Medulla oblongata (tissue), 1 donor: ENCODE measurements at regions not wholly inside any gene's neighbourhood (a gene's known extent, or its start where the extent isn't known, plus 50 kb on each side); places are given as distances from the start of the nearest gene placed in this dataset.
"Not testable (repeated sequence)": the region's sequence is repeated elsewhere in the genome, so short reads cannot be mapped to it uniquely, and the experiment has no call there.

Experiments used
- DNase-seq: peaks from one replicate; pipeline ENCODE4 v3.0.0-alpha.2; 2015; ENCODE audit errors: extremely low spot score

DNA sequence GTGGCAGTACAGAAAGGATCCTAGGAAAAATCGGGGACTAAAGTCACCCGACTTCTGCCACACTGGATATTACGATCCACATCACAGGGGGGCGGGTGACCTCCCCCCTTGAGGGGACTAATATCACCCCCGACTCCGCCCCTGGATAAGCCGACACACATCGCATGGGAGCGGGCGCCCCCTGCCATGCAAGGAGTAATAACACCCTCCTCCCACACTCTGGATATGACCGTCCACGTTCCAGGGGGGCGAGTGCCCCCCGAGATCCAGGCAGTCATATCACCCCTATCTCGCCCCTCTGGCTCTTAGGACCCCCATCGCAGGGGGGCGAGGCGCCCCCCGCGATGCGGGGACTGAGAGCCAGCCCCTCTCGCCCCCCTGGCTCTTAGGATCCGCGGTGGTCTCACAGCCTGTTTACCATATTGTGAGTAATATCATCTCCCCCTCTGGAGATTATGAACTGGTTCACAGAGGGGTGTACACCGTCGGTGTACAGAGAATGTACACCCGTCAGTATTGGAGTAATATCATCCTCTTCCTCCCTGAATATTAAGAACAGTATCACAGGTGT lies 423.0 kb downstream of the DIRAS2 start:
- DNase-seq, result no peak

DNA sequence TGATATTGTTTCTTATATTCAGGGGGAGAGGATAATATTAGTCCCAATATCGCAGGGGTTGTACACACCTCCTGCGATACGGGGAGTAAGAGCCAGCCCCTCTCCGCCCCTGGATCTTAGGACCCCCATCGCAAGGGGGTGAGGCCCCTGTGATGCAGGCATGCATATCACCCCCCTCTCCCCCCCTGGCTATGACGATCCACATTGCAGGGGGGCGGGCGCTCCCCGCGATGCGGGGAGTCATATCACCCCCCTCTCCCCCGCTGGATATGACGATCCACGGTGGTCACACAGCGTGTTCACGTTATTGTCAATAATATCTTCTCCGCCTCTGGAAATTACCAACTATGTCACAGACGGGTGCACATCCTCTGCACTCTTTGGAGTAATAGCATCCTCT lies 420.7 kb downstream of the DIRAS2 start:
- not testable (repeated sequence) for DNase-seq

- DNase-seq, result peak; percentile 49
Measured at GRCh38 chr9:90226839-90227338, 415.7 kb downstream of the DIRAS2 start.

DNA sequence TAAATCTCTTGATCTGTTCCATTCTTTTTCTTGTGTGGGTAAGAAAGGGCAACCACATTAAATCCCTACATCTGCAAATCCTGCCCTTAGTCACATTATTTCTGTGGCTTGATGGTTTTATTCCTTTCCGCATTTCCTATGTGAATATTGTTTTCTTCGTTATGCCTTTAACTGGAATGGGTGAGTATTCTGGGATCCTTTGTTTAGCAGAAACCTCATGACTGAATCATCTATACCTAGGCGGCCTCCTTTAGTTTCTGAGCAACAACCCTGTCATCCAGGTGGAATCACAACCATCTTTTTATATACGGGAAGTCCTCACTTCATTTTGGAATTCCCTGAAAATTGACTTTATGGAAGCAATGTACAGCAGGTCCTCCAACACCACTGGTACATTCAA lies 409.5 kb downstream of the DIRAS2 start:
- not testable (repeated sequence) for DNase-seq

- DNase-seq, result no peak
Measured at GRCh38 chr9:90240541-90240940, 402.1 kb downstream of the DIRAS2 start.

DNA sequence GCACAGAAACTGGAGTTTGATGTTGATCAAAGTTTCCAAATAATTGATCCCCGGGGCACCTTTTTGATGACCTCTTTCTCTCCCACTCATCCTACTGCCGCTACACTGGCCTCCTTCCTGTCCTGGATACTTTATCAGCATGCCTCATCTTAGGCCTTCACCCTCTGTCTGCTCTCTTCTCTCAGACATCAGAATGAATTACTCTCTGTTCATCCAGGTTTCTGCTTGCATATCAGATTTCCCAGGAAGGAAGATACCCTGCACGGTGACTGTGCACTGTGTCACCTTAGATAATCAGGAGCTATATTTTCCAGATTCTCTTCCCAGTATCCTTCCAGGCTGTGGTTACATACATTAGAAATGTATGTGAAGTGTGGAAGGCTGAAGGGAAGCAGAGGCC lies 397.0 kb downstream of the DIRAS2 start:
- no peak for DNase-seq

DNA sequence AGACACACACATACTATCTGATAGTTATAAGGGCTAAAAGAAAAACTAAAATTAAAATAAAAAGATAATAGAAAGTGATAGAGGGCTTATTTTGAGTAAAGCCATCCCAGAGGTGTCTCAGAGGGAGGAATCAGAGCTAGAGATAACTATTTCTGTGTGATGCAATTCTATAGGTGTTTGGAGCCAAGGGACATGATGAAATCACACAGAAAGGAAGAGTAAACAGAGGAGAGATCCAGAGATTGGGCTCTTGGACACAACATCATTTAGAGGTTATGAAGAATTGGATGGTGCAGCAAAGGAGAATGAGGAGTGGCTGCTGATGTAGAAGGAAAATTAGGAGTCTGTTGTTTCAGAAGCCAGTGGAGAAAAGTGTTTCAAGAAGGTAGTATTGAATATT lies 393.5 kb downstream of the DIRAS2 start:
- DNase-seq, result no peak

- DNase-seq, result no peak
Measured at GRCh38 chr9:90251316-90251715, 391.3 kb downstream of the DIRAS2 start.

GRCh38 chr9:90256345-90256744 lies 386.3 kb downstream of the DIRAS2 start:
- no peak for DNase-seq

DNA sequence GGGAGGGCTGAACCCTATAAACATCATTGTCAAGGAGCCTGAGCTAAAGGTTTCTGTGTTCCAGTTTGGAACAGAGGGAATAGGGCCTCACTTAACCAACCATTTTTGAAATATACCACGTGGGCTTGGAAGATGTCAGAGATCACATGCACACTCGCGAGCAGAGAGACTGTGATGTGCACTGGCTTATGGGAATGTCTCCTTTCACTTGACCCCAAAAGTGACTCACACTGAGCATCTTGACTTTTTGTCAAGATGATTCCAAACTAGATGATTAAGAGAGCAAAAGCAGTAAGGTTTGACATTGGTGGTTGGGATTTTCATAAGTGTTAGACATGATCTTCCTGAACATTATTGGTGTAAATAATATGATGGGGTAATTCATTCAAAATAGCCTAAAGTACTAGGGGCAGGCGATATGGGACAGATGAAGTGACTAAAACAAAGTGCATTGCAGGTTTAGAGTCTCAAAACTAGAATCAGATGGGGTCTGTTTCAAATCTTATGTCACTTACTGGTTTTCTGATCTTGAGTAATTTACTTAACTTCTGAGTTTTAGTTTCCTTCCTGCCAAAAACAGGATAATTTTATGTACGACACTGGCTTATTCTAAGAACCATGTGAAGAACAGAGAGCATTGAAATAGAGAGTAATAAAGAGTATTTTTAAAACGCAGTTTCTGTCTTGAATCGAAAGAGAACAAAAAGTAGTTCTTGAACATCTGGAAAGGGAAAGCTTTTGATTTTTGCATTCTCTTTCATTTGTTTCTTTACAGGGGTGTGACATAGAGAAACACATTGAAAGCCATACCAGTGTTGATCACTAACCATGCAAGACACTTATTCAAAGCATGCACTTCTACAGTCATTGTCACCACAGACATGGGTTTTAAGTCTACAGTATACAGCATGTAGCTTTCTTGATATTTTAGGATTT lies 383.0 kb downstream of the DIRAS2 start:
- no peak for DNase-seq

GRCh38 chr9:90261698-90262097 lies 380.9 kb downstream of the DIRAS2 start:
- DNase-seq, result no peak

DNA sequence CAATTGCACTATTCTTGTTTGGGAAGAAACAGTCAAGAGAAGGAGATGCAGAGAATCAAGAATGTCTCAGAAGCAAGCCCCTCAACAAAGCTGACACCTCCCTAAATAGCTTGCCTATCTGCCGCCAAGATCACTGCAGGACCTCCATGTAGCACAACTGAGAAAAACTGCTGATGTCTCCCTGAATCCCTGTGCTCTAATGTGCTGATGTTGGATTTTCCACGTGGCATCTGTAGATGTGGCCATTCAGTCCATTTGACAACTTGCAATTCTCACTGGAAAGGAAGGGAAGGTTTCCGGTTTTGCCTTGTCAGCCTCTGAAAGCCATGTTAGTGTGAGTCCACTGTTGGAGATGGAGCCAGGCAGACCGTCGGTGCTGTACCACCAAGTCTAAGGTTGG lies 374.0 kb downstream of the DIRAS2 start:
- no peak for DNase-seq

- DNase-seq, result no peak
Measured at GRCh38 chr9:90271707-90272106, 370.9 kb downstream of the DIRAS2 start.

DNA sequence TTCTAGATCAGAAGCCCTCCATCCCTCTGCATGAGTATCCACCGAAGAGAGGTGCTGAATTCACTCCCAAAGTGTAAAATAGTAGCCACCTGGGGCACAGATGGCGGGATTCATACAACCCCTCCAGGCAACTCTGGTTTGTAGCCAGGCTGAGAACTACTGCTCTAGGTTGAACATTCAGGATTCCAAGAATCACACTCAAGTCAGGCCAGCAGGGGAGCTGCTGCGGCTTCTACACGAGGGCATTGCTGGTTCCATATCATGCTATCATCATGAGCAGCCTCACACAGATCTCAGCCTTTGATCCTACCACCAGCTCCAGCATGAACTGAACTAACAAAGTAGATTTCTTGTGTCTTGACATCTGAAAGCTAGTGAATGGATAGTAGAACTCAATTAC lies 367.9 kb downstream of the DIRAS2 start:
- no peak for DNase-seq

GRCh38 chr9:90285946-90286345 lies 356.7 kb downstream of the DIRAS2 start:
- no peak for DNase-seq

- no peak for DNase-seq
Measured at GRCh38 chr9:90287567-90288274, 354.9 kb downstream of the DIRAS2 start.

DNA sequence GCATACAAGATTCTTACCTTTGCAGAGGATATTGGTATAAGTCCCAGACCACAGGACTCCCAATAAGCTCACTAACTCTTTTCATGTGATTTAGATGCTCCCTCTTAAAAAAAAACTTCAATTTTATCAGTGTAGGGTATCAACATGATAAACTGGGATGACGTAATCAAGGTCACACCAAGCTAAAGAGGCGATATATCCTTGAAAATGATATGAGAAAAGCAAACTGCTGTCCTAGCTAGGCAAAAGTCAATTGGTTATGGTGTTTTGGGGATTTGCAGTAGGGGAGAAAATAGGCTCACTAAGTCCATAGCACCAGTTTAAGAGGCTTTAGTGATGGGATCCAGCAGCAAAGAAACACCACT lies 354.4 kb downstream of the DIRAS2 start:
- no peak for DNase-seq

GRCh38 chr9:90290716-90291485 lies 351.7 kb downstream of the DIRAS2 start:
- no peak for DNase-seq

GRCh38 chr9:90296539-90296938 lies 346.1 kb downstream of the DIRAS2 start:
- DNase-seq, result no peak

GRCh38 chr9:90299968-90300367 lies 342.7 kb downstream of the DIRAS2 start:
- DNase-seq, result no peak

GRCh38 chr9:90300611-90301276 lies 341.9 kb downstream of the DIRAS2 start:
- DNase-seq, result no peak
